Stomach (tissue), 4 donors: ENCODE measurements at regions not wholly inside any gene's neighbourhood (a gene's known extent, or its start where the extent isn't known, plus 50 kb on each side); places are given as distances from the start of the nearest gene placed in this dataset.

Source experiments
- POLR2A ChIP-seq, 4 donors: fragments of 450-650 bp; IDR thresholded peaks; one replicate each; pipeline ENCODE4 v1.6.1; 2016; ENCODE audit warnings: antibody characterized with exemption in 4 of 4, control low read depth in 2 of 4, mild to moderate bottlenecking in 1 of 4, moderate library complexity in 1 of 4
- TF ChIP-seq, protein P1 (sequence below), 7 experiments: fragments of 450-650 bp in 4 of 7; fragments of 200-600 bp in 3 of 7; sonication (generic) in 3 of 7; IDR thresholded peaks; one replicate each; pipeline ENCODE4 v1.5.1; 2016 to 2019; ENCODE audit warnings: antibody characterized with exemption in 7 of 7, control low read depth in 2 of 7, mild to moderate bottlenecking in 1 of 7

- no peak for TF ChIP-seq POLR2A (IDR thresholded peaks at IDR 0.05)
- TF ChIP-seq, protein P1, sequence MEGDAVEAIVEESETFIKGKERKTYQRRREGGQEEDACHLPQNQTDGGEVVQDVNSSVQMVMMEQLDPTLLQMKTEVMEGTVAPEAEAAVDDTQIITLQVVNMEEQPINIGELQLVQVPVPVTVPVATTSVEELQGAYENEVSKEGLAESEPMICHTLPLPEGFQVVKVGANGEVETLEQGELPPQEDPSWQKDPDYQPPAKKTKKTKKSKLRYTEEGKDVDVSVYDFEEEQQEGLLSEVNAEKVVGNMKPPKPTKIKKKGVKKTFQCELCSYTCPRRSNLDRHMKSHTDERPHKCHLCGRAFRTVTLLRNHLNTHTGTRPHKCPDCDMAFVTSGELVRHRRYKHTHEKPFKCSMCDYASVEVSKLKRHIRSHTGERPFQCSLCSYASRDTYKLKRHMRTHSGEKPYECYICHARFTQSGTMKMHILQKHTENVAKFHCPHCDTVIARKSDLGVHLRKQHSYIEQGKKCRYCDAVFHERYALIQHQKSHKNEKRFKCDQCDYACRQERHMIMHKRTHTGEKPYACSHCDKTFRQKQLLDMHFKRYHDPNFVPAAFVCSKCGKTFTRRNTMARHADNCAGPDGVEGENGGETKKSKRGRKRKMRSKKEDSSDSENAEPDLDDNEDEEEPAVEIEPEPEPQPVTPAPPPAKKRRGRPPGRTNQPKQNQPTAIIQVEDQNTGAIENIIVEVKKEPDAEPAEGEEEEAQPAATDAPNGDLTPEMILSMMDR (IDR thresholded peaks at IDR 0.05): no peak
Observed at GRCh38 chr15:93299675-93300074, 210.7 kb upstream of the RGMA start.
